ENCODE measurements at regions not wholly inside any gene's neighbourhood (a gene's known extent, or its start where the extent isn't known, plus 50 kb on each side); places are given as distances from the start of the nearest gene placed in this dataset.

DNA sequence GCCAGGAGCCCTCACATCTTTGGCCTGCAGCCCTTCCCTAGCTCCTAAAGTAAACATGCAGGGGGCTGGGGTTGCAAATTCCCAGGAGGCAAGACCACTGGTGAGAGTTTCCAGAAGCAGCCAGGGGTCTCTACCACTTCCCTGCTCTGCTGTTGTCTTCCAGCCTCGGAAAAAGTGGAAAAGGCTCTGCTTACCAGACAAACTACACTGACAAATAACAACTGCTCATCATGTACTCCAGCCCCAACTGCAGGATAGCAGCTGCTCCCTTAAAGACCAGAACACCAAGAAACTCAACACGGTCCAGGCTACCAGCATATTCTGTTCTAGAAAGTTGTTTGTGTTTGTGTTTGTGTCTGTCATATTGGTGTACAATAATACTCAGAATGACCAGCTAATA is 187.5 kb upstream of the MARCKS start:
- no peak for DNase-seq (ENCODE audit: extremely low read depth, low read depth)
- no peak overlapping the region for H3K4me3 ChIP-seq (replicated peaks; ENCODE audit: low read depth, low read length)
- TF ChIP-seq, protein P1, sequence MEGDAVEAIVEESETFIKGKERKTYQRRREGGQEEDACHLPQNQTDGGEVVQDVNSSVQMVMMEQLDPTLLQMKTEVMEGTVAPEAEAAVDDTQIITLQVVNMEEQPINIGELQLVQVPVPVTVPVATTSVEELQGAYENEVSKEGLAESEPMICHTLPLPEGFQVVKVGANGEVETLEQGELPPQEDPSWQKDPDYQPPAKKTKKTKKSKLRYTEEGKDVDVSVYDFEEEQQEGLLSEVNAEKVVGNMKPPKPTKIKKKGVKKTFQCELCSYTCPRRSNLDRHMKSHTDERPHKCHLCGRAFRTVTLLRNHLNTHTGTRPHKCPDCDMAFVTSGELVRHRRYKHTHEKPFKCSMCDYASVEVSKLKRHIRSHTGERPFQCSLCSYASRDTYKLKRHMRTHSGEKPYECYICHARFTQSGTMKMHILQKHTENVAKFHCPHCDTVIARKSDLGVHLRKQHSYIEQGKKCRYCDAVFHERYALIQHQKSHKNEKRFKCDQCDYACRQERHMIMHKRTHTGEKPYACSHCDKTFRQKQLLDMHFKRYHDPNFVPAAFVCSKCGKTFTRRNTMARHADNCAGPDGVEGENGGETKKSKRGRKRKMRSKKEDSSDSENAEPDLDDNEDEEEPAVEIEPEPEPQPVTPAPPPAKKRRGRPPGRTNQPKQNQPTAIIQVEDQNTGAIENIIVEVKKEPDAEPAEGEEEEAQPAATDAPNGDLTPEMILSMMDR (IDR thresholded peaks at IDR 0.05; ENCODE audit: low read depth, low read length, missing control alignments), result no peak

- H3K4me3 ChIP-seq (replicated peaks; ENCODE audit: low read depth, low read length), result no peak overlapping the region
- TF ChIP-seq, protein P1 (IDR thresholded peaks at IDR 0.05; ENCODE audit: low read depth, low read length, missing control alignments), result no peak
- DNase-seq (ENCODE audit: extremely low read depth, low read depth), result no peak
Observed at GRCh38 chr6:113671421-113671820, 185.7 kb upstream of the MARCKS start.

DNA sequence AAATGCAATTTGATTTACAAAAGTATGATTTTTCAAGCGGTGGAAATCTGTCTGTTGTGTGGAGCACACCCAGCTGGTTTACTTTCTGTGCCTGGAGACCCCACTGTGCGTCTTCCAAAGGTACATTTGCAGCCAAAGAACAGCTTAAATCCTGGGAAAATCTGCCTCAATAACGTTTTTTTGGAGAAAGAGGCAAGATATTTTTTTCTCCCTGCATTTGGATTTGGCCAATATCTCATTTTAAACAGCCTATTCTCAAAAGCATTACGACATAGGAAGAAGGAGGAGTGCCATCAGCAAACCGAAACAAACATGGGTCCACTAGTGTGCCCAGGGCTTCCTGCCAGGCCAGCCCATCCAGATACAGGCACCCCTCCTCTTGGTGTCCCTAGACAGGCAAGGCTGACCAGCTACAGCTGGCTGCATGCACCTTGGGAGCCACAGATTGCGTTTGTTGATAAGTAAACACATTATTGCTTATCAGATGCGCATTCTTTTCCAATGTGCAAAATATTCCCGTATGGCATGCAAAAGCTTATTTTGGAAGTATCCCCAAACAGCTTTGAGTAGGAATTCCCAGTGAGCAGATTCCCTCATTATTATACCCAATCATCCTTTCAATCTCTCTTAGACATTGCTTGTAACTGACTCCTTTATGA is 184.5 kb upstream of the MARCKS start:
- DNase-seq (ENCODE audit: extremely low read depth, low read depth), result no peak
- TF ChIP-seq, protein P1 (IDR thresholded peaks at IDR 0.05; ENCODE audit: low read depth, low read length, missing control alignments), result no peak
- H3K4me3 ChIP-seq (replicated peaks; ENCODE audit: low read depth, low read length), result no peak overlapping the region

DNA sequence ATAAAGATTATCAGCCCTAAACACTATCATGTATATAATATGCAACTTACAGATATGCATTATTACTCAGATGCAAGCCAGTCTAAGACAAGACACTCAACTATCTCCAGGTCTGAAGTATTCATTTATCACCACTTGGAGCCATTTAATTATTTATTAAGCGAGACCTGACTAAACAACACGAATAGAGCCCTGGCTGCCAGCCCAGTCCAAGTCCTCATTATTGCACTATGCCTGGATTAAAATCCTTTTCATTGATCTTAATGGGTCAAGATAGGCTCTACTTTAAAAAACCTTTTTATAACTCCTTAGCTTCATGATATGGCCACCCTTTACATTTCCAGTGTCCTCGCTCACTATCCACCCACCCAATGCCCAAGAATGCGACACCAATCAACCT is 183.1 kb upstream of the MARCKS start:
- H3K4me3 ChIP-seq (replicated peaks; ENCODE audit: low read depth, low read length), result no peak overlapping the region
- DNase-seq (ENCODE audit: extremely low read depth, low read depth), result no peak
- TF ChIP-seq, protein P1 (IDR thresholded peaks at IDR 0.05; ENCODE audit: low read depth, low read length, missing control alignments), result no peak

DNA sequence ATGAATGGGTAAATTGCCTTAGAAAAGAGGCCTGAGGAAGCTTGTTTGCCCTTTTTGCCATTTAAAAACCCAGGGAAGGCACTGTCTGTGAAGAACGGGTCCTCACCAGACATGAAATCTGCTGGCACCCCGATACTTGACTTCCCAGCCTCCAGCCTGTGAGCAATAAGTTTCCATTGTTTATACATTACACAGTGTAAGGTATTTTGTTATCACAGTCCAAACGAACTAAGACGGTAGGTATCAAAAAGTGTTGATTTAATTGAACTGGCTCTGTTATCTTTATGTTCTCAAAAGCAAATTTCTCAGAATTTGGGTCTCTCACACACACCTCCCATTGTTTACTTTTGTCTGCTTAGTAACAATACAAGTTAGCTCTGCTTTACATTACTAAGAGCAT is 181.1 kb upstream of the MARCKS start:
- H3K4me3 ChIP-seq (replicated peaks; ENCODE audit: low read depth, low read length), result no peak overlapping the region
- no peak for DNase-seq (ENCODE audit: extremely low read depth, low read depth)
- TF ChIP-seq, protein P1 (IDR thresholded peaks at IDR 0.05; ENCODE audit: low read depth, low read length, missing control alignments), result no peak

DNA sequence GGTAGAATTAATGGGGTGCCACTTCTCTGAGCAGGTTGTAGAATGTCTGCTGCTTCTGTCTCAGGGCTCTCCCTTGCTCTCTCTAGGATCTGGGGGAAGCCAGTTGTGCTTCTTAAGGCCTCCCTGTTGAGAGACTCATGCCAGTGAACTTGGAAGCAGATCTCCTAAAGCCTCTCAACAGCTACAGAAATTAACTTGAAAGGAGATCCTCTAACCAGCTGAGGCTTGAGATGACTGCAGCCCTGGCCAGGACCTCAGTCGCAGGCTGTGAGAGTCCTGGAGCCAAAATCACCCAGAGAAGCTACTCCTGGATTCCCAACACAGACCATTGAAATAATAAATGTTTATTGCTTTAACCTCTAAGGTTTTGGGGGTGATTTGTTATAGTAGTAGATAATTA is 180.2 kb upstream of the MARCKS start:
- DNase-seq (ENCODE audit: extremely low read depth, low read depth), result no peak
- TF ChIP-seq, protein P1 (IDR thresholded peaks at IDR 0.05; ENCODE audit: low read depth, low read length, missing control alignments), result no peak

DNA sequence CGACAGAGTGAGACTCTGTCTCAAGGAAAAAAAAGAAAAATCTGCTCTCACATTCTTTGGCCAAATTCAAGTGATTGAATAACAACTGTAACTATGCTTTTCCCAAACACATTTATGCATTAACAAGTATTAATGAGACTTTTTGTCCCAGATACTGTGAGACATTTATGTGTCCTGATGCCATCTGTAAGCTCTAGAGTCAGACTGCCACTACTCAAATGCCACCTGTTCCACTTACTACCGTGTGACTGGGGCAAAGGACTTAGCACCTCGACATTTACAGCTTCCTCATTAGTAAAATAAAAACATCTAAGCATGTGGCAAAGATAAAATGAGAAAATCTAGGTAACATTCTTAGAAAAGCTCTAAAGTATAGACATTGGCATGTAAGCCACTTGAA is 178.1 kb upstream of the MARCKS start:
- TF ChIP-seq, protein P1 (IDR thresholded peaks at IDR 0.05; ENCODE audit: low read depth, low read length, missing control alignments), result no peak

More for the DNA sequence above, 180.2 kb upstream of the MARCKS start:
- H3K4me3 ChIP-seq (replicated peaks; ENCODE audit: low read depth, low read length), result no peak overlapping the region

More for the DNA sequence above, 178.1 kb upstream of the MARCKS start:
- no peak overlapping the region for H3K4me3 ChIP-seq (replicated peaks; ENCODE audit: low read depth, low read length)
- DNase-seq (ENCODE audit: extremely low read depth, low read depth), result no peak
